Right atrium auricular region (tissue), 2 donors: ENCODE measurements at regions not wholly inside any gene's neighbourhood (a gene's known extent, or its start where the extent isn't known, plus 50 kb on each side); places are given as distances from the start of the nearest gene placed in this dataset.

Experiments
- DNase-seq: peaks from one replicate; pipeline ENCODE4 v3.0.0-alpha.2; 2019; ENCODE audit warnings: low spot score
- H3K27ac ChIP-seq, 2 donors: fragments of 200-600 bp; sonication (generic); 1 replicate in 1 of 2; 2 replicates in 1 of 2; pipeline ENCODE4 v1.5.1; 2016 to 2019
- H3K27me3 ChIP-seq, 2 donors: fragments of 200-600 bp; sonication (generic); one replicate each; pipeline versions ENCODE4 v1.5.1 to v1.6.0; 2017 to 2019
- H3K36me3 ChIP-seq: fragments of 200-600 bp; sonication (generic); one replicate; pipeline ENCODE4 v1.5.1; 2016
- H3K4me1 ChIP-seq, 2 donors: fragments of 200-600 bp; sonication (generic); one replicate each; pipeline versions ENCODE4 v1.5.1 to v1.6.0; 2017 to 2019
- H3K4me3 ChIP-seq, 2 donors: fragments of 200-600 bp; sonication (generic); 1 replicate in 1 of 2; 2 replicates in 1 of 2; pipeline ENCODE4 v1.5.1; 2017 to 2019; ENCODE audit warnings: mild to moderate bottlenecking in 1 of 2, moderate library complexity in 1 of 2
- H3K9me3 ChIP-seq, 2 donors: fragments of 200-600 bp; sonication (generic); one replicate each; pipeline ENCODE4 v1.5.1; 2019
- CTCF ChIP-seq, 2 donors: fragments of 200-600 bp; sonication (generic); IDR thresholded peaks; one replicate each; pipeline ENCODE4 v1.5.1; 2019; ENCODE audit warnings: antibody characterized with exemption in 2 of 2

GRCh38 chr4:24192018-24192641 is 302.3 kb upstream of the PPARGC1A start:
- no peaks in the 10 kb centered on the region for H3K4me1 ChIP-seq
- DNase-seq = no peak
- no peaks in the 10 kb centered on the region for H3K36me3 ChIP-seq
- TF ChIP-seq CTCF (IDR thresholded peaks at IDR 0.05) = no peak
- H3K4me3 ChIP-seq = no peak overlapping the region
- H3K27ac ChIP-seq = no peak overlapping the region
- H3K27me3 ChIP-seq = no peaks in the 10 kb centered on the region
- H3K9me3 ChIP-seq = no peaks in the 10 kb centered on the region

- no peaks in the 10 kb centered on the region for H3K4me1 ChIP-seq
- H3K27me3 ChIP-seq = no peaks in the 10 kb centered on the region
- TF ChIP-seq CTCF (IDR thresholded peaks at IDR 0.05) = no peak
Measured at GRCh38 chr4:24190761-24191695, 301.2 kb upstream of the PPARGC1A start.

GRCh38 chr4:24188459-24188858 is 298.6 kb upstream of the PPARGC1A start:
- TF ChIP-seq CTCF (IDR thresholded peaks at IDR 0.05) = no peak

More at GRCh38 chr4:24190761-24191695, 301.2 kb upstream of the PPARGC1A start:
- H3K36me3 ChIP-seq = no peaks in the 10 kb centered on the region
- no peak for DNase-seq
- H3K4me3 ChIP-seq = no peak overlapping the region
- no peaks in the 10 kb centered on the region for H3K9me3 ChIP-seq
- H3K27ac ChIP-seq = no peak overlapping the region

GRCh38 chr4:24186466-24186865 is 296.6 kb upstream of the PPARGC1A start:
- H3K27me3 ChIP-seq = no peaks in the 10 kb centered on the region
- H3K36me3 ChIP-seq = no peaks in the 10 kb centered on the region
- TF ChIP-seq CTCF (IDR thresholded peaks at IDR 0.05) = no peak
- no peak overlapping the region for H3K4me3 ChIP-seq
- H3K9me3 ChIP-seq = no peaks in the 10 kb centered on the region
- H3K27ac ChIP-seq = no peak overlapping the region
- DNase-seq = no peak
- H3K4me1 ChIP-seq = no peaks in the 10 kb centered on the region

More at GRCh38 chr4:24188459-24188858, 298.6 kb upstream of the PPARGC1A start:
- Histone ChIP-seq H3K27ac (no peak overlapping the region), H3K36me3 (no peaks in the 10 kb centered on the region), H3K4me3 (no peak overlapping the region), H3K4me1 (no peaks in the 10 kb centered on the region), H3K9me3 (no peaks in the 10 kb centered on the region), H3K27me3 (no peaks in the 10 kb centered on the region)
- DNase-seq = no peak

GRCh38 chr4:24181005-24181404 is 291.2 kb upstream of the PPARGC1A start:
- Histone ChIP-seq H3K27me3 (no peaks in the 10 kb centered on the region), H3K36me3 (no peaks in the 10 kb centered on the region), H3K4me1 (no peaks in the 10 kb centered on the region), H3K4me3 (no peak overlapping the region), H3K27ac (no peak overlapping the region), H3K9me3 (no peaks in the 10 kb centered on the region)
- no peak for TF ChIP-seq CTCF (IDR thresholded peaks at IDR 0.05)
- no peak for DNase-seq
